ENCODE measurements at regions not wholly inside any gene's neighbourhood (a gene's known extent, or its start where the extent isn't known, plus 50 kb on each side); places are given as distances from the start of the nearest gene placed in this dataset.

GRCh38 chr12:91380631-91381030 lies 198.0 kb upstream of the DCN start:
- Histone ChIP-seq H4K20me1 (ENCODE audit: insufficient read depth, low read length) (no peaks in the 10 kb centered on the region), H3K27ac (ENCODE audit: low read depth, low read length, poor library complexity, severe bottlenecking) (no peak overlapping the region), H2AFZ (ENCODE audit: low read length) (no peak overlapping the region), H3K36me3 (ENCODE audit: insufficient read depth, low read length) (no peaks in the 10 kb centered on the region), H3K9me2 (ENCODE audit: insufficient read depth, low read length) (no peaks in the 10 kb centered on the region), H3K4me1 (ENCODE audit: insufficient read depth, low read length, poor library complexity, severe bottlenecking) (no peaks in the 10 kb centered on the region), H3K79me2 (ENCODE audit: insufficient read depth, low read depth, low read length) (no peaks in the 10 kb centered on the region), H3K9me3 (ENCODE audit: low read length) (no peaks in the 10 kb centered on the region), H3K4me2 (ENCODE audit: low read length) (no peak overlapping the region), H3K4me3 (ENCODE audit: low read depth, low read length, poor library complexity, severe bottlenecking) (no peak overlapping the region)
- POLR2A ChIA-PET = no interaction called here
- CTCF ChIA-PET (ENCODE audit: unreplicated experiment) = interaction anchor here (0.6 kb wide), 1 partner anchor 484 kb away, joined by 3 read pairs; no protein-coding TSS in a partner anchor
- intact Hi-C loops (cut with micrococcal nuclease; ENCODE audit: unreplicated experiment) = loop anchor here (5.0 to 10.0 kb wide), 3 partner anchors 414 to 1272 kb away; no protein-coding TSS in a partner anchor
- no TSS peak for BruUV-seq (replicated peaks)
- TF ChIP-seq CTCF (conservative IDR thresholded peaks at IDR 0.05; ENCODE audit: low read length) = no peak
- no peak for TF ChIP-seq EZH2phosphoT487 (IDR thresholded peaks at IDR 0.05; ENCODE audit: borderline replicate concordance, low read depth, low read length)
- no peak for DNase-seq (ENCODE audit: low spot score)

- no TSS peak for BruUV-seq (replicated peaks)
- H3K4me3 ChIP-seq (ENCODE audit: low read depth, low read length, poor library complexity, severe bottlenecking) = no peak overlapping the region
- intact Hi-C loops (cut with micrococcal nuclease; ENCODE audit: unreplicated experiment) = no loop called here
Observed at GRCh38 chr12:91379051-91379775, 196.6 kb upstream of the DCN start.

More at GRCh38 chr12:91379051-91379775, 196.6 kb upstream of the DCN start:
- no peak for DNase-seq (ENCODE audit: low spot score)
- no peaks in the 10 kb centered on the region for H3K36me3 ChIP-seq (ENCODE audit: insufficient read depth, low read length)
- no peaks in the 10 kb centered on the region for H3K9me3 ChIP-seq (ENCODE audit: low read length)
- ChIA-PET POLR2A (no interaction called here), CTCF (ENCODE audit: unreplicated experiment) (no interaction called here)
- H3K4me1 ChIP-seq (ENCODE audit: insufficient read depth, low read length, poor library complexity, severe bottlenecking) = no peaks in the 10 kb centered on the region
- no peaks in the 10 kb centered on the region for H4K20me1 ChIP-seq (ENCODE audit: insufficient read depth, low read length)
- H3K4me2 ChIP-seq (ENCODE audit: low read length) = no peak overlapping the region
- H3K27ac ChIP-seq (ENCODE audit: low read depth, low read length, poor library complexity, severe bottlenecking) = no peak overlapping the region
- no peaks in the 10 kb centered on the region for H3K9me2 ChIP-seq (ENCODE audit: insufficient read depth, low read length)
- TF ChIP-seq EZH2phosphoT487 (IDR thresholded peaks at IDR 0.05; ENCODE audit: borderline replicate concordance, low read depth, low read length) (no peak), CTCF (conservative IDR thresholded peaks at IDR 0.05; ENCODE audit: low read length) (no peak)
- no peaks in the 10 kb centered on the region for H3K79me2 ChIP-seq (ENCODE audit: insufficient read depth, low read depth, low read length)
- H2AFZ ChIP-seq (ENCODE audit: low read length) = no peak overlapping the region
